Cardiac muscle cell (in vitro differentiated cells and primary cell): ENCODE measurements at regions not wholly inside any gene's neighbourhood (a gene's known extent, or its start where the extent isn't known, plus 50 kb on each side); places are given as distances from the start of the nearest gene placed in this dataset.

Experiments used
- DNase-seq, 2 donors: peaks; one replicate each; pipeline versions ENCODE4 v3.0.0 to v3.0.0-alpha.2; 2010 to 2017; ENCODE audit warnings: low read depth in 1 of 2, low spot score in 1 of 2
- H3K27ac ChIP-seq: fragments of 200-600 bp; sonication (generic); 2 replicates; pipeline ENCODE4 v1.5.1; 2016
- H3K27me3 ChIP-seq: fragments of 200-600 bp; sonication (generic); 2 replicates; pipeline ENCODE4 v1.6.0; 2016; ENCODE audit warnings: control low read depth
- H3K36me3 ChIP-seq: fragments of 200-600 bp; sonication (generic); 2 replicates; pipeline ENCODE4 v1.5.1; 2016; ENCODE audit warnings: control low read depth
- H3K4me1 ChIP-seq: fragments of 200-600 bp; sonication (generic); 2 replicates; pipeline ENCODE4 v1.8.1; 2017; ENCODE audit warnings: low read depth, mild to moderate bottlenecking, mixed run types
- H3K4me3 ChIP-seq: fragments of 200-600 bp; sonication (generic); 2 replicates; pipeline ENCODE4 v1.5.1; 2016; ENCODE audit warnings: mild to moderate bottlenecking
- H3K9me3 ChIP-seq: fragments of 200-600 bp; sonication (generic); 2 replicates; pipeline ENCODE4 v1.5.1; 2017; ENCODE audit warnings: low read depth, mild to moderate bottlenecking, control low read depth
- TF ChIP-seq, protein P1 (sequence below): IDR thresholded peaks from 2 replicates; pipeline ENCODE4 v1.5.1; 2012; ENCODE audit warnings: low read depth, mild to moderate bottlenecking, low read length

GRCh38 chr12:82209533-82209932 is 148.7 kb downstream of the CCDC59 start:
- no peak overlapping the region for H3K27ac ChIP-seq
- no peaks in the 10 kb centered on the region for H3K27me3 ChIP-seq
- H3K9me3 ChIP-seq = peaks cover 5% of the 10 kb centered on the region
- H3K36me3 ChIP-seq = no peaks in the 10 kb centered on the region
- no peaks in the 10 kb centered on the region for H3K4me1 ChIP-seq
- no peak overlapping the region for H3K4me3 ChIP-seq
- TF ChIP-seq, protein P1, sequence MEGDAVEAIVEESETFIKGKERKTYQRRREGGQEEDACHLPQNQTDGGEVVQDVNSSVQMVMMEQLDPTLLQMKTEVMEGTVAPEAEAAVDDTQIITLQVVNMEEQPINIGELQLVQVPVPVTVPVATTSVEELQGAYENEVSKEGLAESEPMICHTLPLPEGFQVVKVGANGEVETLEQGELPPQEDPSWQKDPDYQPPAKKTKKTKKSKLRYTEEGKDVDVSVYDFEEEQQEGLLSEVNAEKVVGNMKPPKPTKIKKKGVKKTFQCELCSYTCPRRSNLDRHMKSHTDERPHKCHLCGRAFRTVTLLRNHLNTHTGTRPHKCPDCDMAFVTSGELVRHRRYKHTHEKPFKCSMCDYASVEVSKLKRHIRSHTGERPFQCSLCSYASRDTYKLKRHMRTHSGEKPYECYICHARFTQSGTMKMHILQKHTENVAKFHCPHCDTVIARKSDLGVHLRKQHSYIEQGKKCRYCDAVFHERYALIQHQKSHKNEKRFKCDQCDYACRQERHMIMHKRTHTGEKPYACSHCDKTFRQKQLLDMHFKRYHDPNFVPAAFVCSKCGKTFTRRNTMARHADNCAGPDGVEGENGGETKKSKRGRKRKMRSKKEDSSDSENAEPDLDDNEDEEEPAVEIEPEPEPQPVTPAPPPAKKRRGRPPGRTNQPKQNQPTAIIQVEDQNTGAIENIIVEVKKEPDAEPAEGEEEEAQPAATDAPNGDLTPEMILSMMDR = no peak
- DNase-seq = no peak

DNA sequence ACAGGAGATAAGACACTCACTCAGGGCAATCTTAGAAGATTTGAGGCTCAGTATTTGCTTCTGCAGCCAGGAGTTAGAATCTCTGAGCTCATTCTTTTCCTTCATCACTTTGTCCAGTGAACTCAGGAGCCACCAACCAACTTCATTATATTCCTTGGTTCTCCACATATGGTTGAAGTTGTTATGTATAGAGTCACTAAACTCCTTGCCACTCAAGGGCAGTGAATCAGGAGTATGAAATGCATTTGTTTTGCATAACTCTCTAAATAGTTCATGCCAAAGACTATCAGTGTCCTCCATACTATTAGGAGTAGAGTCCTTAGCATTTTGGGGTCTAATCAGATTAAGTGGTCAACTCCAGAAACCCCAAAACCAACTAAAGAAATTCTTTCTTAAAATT is 150.6 kb downstream of the CCDC59 start:
- no peaks in the 10 kb centered on the region for H3K4me1 ChIP-seq
- TF ChIP-seq, protein P1 = no peak
- no peak overlapping the region for H3K4me3 ChIP-seq
- DNase-seq = no peak
- no peaks in the 10 kb centered on the region for H3K9me3 ChIP-seq
- no peaks in the 10 kb centered on the region for H3K27me3 ChIP-seq
- H3K27ac ChIP-seq = no peak overlapping the region
- H3K36me3 ChIP-seq = no peaks in the 10 kb centered on the region

DNA sequence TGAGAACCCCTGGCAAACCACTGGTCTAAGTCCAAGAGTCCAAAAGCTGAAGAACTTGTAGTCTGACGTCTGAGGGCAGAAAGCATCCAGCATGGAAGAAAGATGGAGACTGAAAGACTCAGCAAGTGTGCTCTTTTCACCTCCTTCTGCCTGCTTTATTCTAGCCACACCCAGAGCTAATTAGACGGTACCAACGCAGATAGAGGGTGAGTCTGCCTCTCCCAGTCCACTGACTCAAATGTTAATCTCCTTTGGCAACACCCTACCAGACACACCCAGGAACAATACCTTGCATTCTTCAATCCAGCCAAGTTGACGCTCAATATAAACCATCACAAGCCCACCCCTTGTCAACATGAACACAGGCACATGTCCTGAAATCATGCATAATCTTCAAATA is 155.1 kb downstream of the CCDC59 start:
- no peaks in the 10 kb centered on the region for H3K36me3 ChIP-seq
- H3K9me3 ChIP-seq = no peaks in the 10 kb centered on the region
- no peak overlapping the region for H3K4me3 ChIP-seq
- no peak for DNase-seq
- no peaks in the 10 kb centered on the region for H3K4me1 ChIP-seq
- no peak overlapping the region for H3K27ac ChIP-seq
- TF ChIP-seq, protein P1 = no peak
- no peaks in the 10 kb centered on the region for H3K27me3 ChIP-seq

DNA sequence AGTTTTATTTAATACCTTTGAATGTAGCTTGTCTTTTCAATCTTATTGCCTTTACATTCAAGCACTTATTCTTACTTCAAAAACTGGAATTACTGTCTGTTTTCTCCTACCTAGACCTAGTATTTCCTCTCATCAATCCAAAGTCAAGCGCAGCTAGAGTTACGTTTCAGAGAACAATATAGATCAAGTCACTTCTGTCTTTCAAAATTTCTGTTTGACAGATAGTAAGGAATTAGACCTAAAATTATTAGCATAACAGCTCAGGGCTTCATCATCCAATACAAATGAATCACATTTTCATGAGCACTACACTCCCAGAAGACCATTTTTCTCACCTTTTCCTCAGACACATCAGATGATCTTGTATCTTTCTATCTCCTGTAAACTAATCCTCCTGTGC is 170.6 kb downstream of the CCDC59 start:
- Histone ChIP-seq H3K9me3 (no peaks in the 10 kb centered on the region), H3K4me1 (no peaks in the 10 kb centered on the region), H3K27ac (no peak overlapping the region), H3K27me3 (no peaks in the 10 kb centered on the region), H3K4me3 (no peak overlapping the region), H3K36me3 (no peaks in the 10 kb centered on the region)
- no peak for DNase-seq
- TF ChIP-seq, protein P1 = no peak

GRCh38 chr12:82187011-82187410 is 171.2 kb downstream of the CCDC59 start:
- no peak for DNase-seq
- Histone ChIP-seq H3K9me3 (no peaks in the 10 kb centered on the region), H3K27me3 (no peaks in the 10 kb centered on the region), H3K36me3 (no peaks in the 10 kb centered on the region), H3K4me1 (no peaks in the 10 kb centered on the region), H3K27ac (no peak overlapping the region), H3K4me3 (no peak overlapping the region)
- TF ChIP-seq, protein P1 = no peak

DNA sequence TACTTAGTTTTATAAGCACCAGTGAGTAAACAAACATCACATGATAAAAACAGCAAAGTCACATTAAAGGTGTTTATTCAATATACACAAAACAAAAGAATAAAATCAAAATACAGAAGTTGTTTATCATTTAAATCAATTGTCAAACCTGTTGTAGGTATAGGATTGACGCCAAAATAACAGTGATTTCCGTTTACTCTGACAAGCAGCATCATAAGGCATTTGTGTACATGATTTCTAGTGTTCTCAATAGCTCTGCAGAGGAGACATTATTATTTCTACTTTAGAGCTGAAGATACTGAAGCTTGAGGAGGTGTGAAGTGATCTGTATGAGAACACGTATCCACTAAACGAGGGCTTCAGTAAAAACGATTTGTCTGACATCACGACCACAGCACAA is 171.9 kb downstream of the CCDC59 start:
- DNase-seq = no peak
- Histone ChIP-seq H3K4me3 (no peak overlapping the region), H3K27ac (no peak overlapping the region), H3K9me3 (no peaks in the 10 kb centered on the region), H3K36me3 (no peaks in the 10 kb centered on the region), H3K4me1 (no peaks in the 10 kb centered on the region), H3K27me3 (no peaks in the 10 kb centered on the region)
- TF ChIP-seq, protein P1 = no peak
